Adipocyte (in vitro differentiated cells): ENCODE measurements at regions not wholly inside any gene's neighbourhood (a gene's known extent, or its start where the extent isn't known, plus 50 kb on each side); places are given as distances from the start of the nearest gene placed in this dataset.
"Not testable (repeated sequence)": the region's sequence is repeated elsewhere in the genome, so short reads cannot be mapped to it uniquely, and the experiment has no call there.

ENCODE experiments used
- DNase-seq: peaks from one replicate; pipeline ENCODE4 v3.0.0-alpha.2; 2015; ENCODE audit warnings: low read depth
- H3K27me3 ChIP-seq: replicated peaks from 2 replicates; pipeline ENCODE4 v1.7.0; 2013; ENCODE audit warnings: mild to moderate bottlenecking, low read length, moderate library complexity; ENCODE audit not compliant: control insufficient read depth, insufficient read depth
- H3K36me3 ChIP-seq: 2 replicates; pipeline ENCODE4 v1.7.0; 2013; ENCODE audit warnings: low read length, mild to moderate bottlenecking, moderate library complexity; ENCODE audit not compliant: control insufficient read depth, insufficient read depth, severe bottlenecking
- H3K4me1 ChIP-seq: 2 replicates; pipeline ENCODE4 v1.7.0; 2013; ENCODE audit warnings: mild to moderate bottlenecking, low read length, moderate library complexity; ENCODE audit not compliant: control insufficient read depth, insufficient read depth
- H3K4me3 ChIP-seq: 2 replicates; pipeline ENCODE4 v1.7.0; 2013; ENCODE audit warnings: mild to moderate bottlenecking, low read length, moderate library complexity
- H3K9ac ChIP-seq: 2 replicates; pipeline ENCODE4 v1.7.0; 2013; ENCODE audit warnings: mild to moderate bottlenecking, low read length, moderate library complexity
- H3K9me3 ChIP-seq: 2 replicates; pipeline ENCODE4 v1.7.0; 2013; ENCODE audit warnings: mild to moderate bottlenecking, low read length, moderate library complexity; ENCODE audit not compliant: control insufficient read depth

DNA sequence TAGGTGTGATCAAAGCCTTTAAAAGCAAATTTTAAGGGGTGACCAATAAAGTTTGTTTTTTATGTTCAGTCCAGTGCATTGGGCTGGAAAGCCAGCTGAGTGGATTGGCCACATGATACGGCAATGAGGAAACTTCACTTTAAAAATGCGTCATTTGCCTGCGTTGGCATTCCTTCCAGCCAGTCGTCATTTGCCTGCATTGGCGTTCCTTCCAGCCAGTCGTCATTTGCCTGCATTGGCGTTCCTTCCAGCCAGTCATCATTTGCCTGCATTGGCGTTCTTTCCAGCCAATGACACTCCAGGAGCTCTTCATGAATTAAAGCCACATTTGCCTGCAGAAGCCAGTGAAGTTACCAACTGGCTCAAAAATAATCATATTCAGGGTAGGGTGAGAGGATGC lies 378.6 kb downstream of the SMOC2 start:
- DNase-seq = no peak
- H3K4me3 ChIP-seq = no peak overlapping the region
- no peaks in the 10 kb centered on the region for H3K27me3 ChIP-seq
- H3K9me3 ChIP-seq = peaks cover 28% of the 10 kb centered on the region
- H3K4me1 ChIP-seq = no peaks in the 10 kb centered on the region
- no peak overlapping the region for H3K9ac ChIP-seq
- no peaks in the 10 kb centered on the region for H3K36me3 ChIP-seq

GRCh38 chr6:168817558-168818159 lies 376.7 kb downstream of the SMOC2 start:
- Histone ChIP-seq H3K4me3 (no peak overlapping the region), H3K9me3 (peaks cover 28% of the 10 kb centered on the region), H3K36me3 (no peaks in the 10 kb centered on the region), H3K9ac (no peak overlapping the region), H3K4me1 (no peaks in the 10 kb centered on the region), H3K27me3 (no peaks in the 10 kb centered on the region)
- DNase-seq = no peak

GRCh38 chr6:168815229-168815628 lies 374.2 kb downstream of the SMOC2 start:
- Histone ChIP-seq H3K9ac (no peak overlapping the region), H3K36me3 (no peaks in the 10 kb centered on the region), H3K9me3 (peaks cover 28% of the 10 kb centered on the region), H3K4me1 (no peaks in the 10 kb centered on the region), H3K27me3 (no peaks in the 10 kb centered on the region), H3K4me3 (no peak overlapping the region)
- DNase-seq = no peak

GRCh38 chr6:168808232-168808631 lies 367.2 kb downstream of the SMOC2 start:
- H3K9me3 ChIP-seq = no peaks in the 10 kb centered on the region
- no peak overlapping the region for H3K4me3 ChIP-seq
- peaks cover 4% of the 10 kb centered on the region for H3K27me3 ChIP-seq
- H3K9ac ChIP-seq = no peak overlapping the region
- no peak for DNase-seq
- no peaks in the 10 kb centered on the region for H3K4me1 ChIP-seq
- H3K36me3 ChIP-seq = no peaks in the 10 kb centered on the region

GRCh38 chr6:168804331-168804730 lies 363.3 kb downstream of the SMOC2 start:
- Histone ChIP-seq H3K4me1 (no peaks in the 10 kb centered on the region), H3K36me3 (no peaks in the 10 kb centered on the region), H3K9me3 (no peaks in the 10 kb centered on the region), H3K9ac (no peak overlapping the region), H3K27me3 (peaks cover 22% of the 10 kb centered on the region), H3K4me3 (no peak overlapping the region)
- DNase-seq = no peak

- Histone ChIP-seq H3K36me3 (no peaks in the 10 kb centered on the region), H3K9me3 (no peaks in the 10 kb centered on the region), H3K9ac (no peak overlapping the region), H3K4me1 (no peaks in the 10 kb centered on the region), H3K4me3 (no peak overlapping the region), H3K27me3 (peaks cover 24% of the 10 kb centered on the region)
- no peak for DNase-seq
Measured at GRCh38 chr6:168803874-168804273, 362.9 kb downstream of the SMOC2 start.

GRCh38 chr6:168799067-168799466 lies 358.1 kb downstream of the SMOC2 start:
- H3K4me1 ChIP-seq = no peaks in the 10 kb centered on the region
- H3K27me3 ChIP-seq = peaks cover 25% of the 10 kb centered on the region
- peaks cover 10% of the 10 kb centered on the region for H3K9me3 ChIP-seq
- H3K9ac ChIP-seq = no peak overlapping the region
- no peak overlapping the region for H3K4me3 ChIP-seq
- no peak for DNase-seq
- no peaks in the 10 kb centered on the region for H3K36me3 ChIP-seq

DNA sequence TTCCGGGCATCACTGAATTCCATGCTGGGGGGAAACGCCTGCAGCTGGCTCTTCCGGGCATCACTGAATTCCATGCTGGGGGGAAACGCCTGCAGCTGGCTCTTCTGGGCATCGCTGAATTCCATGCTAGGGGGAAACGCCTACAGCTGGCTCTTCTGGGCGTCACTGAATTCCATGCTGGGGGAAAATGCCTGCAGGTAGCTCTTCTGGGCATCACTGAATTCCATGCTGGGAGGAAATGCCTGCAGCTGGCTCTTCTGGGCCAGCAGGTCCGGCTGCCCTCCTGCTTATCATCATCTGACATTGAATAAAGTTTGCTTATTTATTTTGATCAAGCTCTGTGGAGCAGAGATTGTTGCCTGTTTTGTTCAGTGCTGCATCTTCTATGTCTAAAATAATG lies 355.1 kb downstream of the SMOC2 start:
- peaks cover 17% of the 10 kb centered on the region for H3K27me3 ChIP-seq
- H3K9ac ChIP-seq = no peak overlapping the region
- peaks cover 10% of the 10 kb centered on the region for H3K9me3 ChIP-seq
- no peaks in the 10 kb centered on the region for H3K4me1 ChIP-seq
- no peak overlapping the region for H3K4me3 ChIP-seq
- DNase-seq = no peak
- H3K36me3 ChIP-seq = no peaks in the 10 kb centered on the region

DNA sequence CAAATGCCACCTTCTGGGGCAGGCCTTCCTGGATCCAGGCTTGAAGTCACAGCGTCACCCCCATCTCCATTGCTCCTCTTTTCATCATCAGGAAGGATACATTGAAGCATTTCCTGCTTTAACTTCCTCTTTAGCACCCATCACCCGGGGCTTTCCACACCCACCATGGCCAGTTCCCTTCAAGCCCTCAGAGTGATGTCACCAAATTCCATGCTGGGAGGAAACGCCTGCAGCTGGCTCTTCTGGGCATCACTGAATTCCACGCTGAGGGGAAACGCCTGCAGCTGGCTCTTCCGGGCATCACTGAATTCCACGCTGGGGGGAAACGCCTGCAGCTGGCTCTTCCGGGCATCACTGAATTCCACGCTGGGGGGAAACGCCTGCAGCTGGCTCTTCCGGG lies 354.6 kb downstream of the SMOC2 start:
- peaks cover 10% of the 10 kb centered on the region for H3K9me3 ChIP-seq
- H3K4me3 ChIP-seq, DNase-seq: not testable (repeated sequence)

DNA sequence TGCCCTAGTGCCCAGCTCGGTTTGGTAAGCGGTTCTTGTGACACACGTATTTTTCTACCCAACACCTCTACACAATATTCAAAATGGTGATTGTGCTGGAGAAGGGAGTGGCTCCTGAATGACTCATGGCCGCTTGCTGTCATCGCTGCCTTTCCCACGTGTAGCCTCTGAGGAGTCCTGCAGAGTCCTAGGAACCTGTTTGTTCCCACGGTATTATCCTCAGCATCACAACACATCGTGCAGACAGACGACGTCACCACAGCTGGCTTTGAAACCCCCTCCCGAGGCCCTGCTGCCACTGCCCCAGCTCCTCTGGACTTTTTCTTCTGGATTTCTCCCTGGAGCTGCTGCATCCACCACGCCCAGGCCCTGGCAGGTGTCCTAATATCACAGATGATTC lies 353.5 kb downstream of the SMOC2 start:
- DNase-seq = no peak
- Histone ChIP-seq H3K27me3 (peaks cover 9% of the 10 kb centered on the region), H3K36me3 (no peaks in the 10 kb centered on the region), H3K9me3 (peaks cover 10% of the 10 kb centered on the region), H3K4me1 (no peaks in the 10 kb centered on the region), H3K9ac (no peak overlapping the region), H3K4me3 (no peak overlapping the region)

More for the DNA sequence above, 354.6 kb downstream of the SMOC2 start:
- not testable (repeated sequence) for H3K9ac ChIP-seq, H3K4me1 ChIP-seq, H3K36me3 ChIP-seq
- peaks cover 14% of the 10 kb centered on the region for H3K27me3 ChIP-seq

DNA sequence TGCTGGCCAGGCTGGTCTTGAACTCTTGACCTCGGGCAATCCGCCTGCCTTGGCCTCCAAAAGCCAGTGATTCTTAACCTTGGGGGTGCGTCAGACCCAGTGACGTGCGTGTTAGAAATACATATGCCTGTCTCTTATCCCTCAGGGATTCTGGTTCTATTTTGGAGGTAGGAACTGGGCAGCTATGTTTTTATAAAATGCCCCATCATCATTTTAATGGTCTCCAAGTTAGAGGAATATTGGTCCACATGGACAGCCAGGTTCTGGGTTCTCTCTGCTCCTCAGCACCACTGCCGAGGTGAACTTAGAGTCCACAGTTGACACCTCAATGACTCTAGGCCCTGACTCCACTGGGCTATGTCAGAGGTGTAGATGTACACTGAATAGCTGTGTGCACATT lies 352.7 kb downstream of the SMOC2 start:
- Histone ChIP-seq H3K4me3 (no peak overlapping the region), H3K9me3 (peaks cover 10% of the 10 kb centered on the region), H3K4me1 (no peaks in the 10 kb centered on the region), H3K9ac (no peak overlapping the region), H3K36me3 (no peaks in the 10 kb centered on the region), H3K27me3 (peaks cover 10% of the 10 kb centered on the region)
- DNase-seq = no peak

GRCh38 chr6:168791917-168792316 lies 350.9 kb downstream of the SMOC2 start:
- no peak overlapping the region for H3K4me3 ChIP-seq
- DNase-seq = no peak
- H3K9ac ChIP-seq = no peak overlapping the region
- no peaks in the 10 kb centered on the region for H3K4me1 ChIP-seq
- H3K9me3 ChIP-seq = peaks cover 10% of the 10 kb centered on the region
- H3K36me3 ChIP-seq = no peaks in the 10 kb centered on the region
- H3K27me3 ChIP-seq = peaks cover 9% of the 10 kb centered on the region
